NCI-H1930 (cell line): ENCODE measurements at regions not wholly inside any gene's neighbourhood (a gene's known extent, or its start where the extent isn't known, plus 50 kb on each side); places are given as distances from the start of the nearest gene placed in this dataset.

Experiments used
- DNase-seq, 2 experiments: peaks; one replicate each; lab custom pipeline; 2025; lab: John Stamatoyannopoulos, UW

GRCh38 chr11:115897707-115898106 lies 393.5 kb upstream of the CADM1 start:
- no peak for DNase-seq

- DNase-seq: no peak
These were observed 391.9 kb upstream of the CADM1 start for GRCh38 chr11:115896084-115896483.

GRCh38 chr11:115895594-115895993 lies 391.4 kb upstream of the CADM1 start:
- no peak for DNase-seq

GRCh38 chr11:115894176-115894575 lies 390.0 kb upstream of the CADM1 start:
- DNase-seq: no peak

GRCh38 chr11:115893461-115894099 lies 389.4 kb upstream of the CADM1 start:
- no peak for DNase-seq

- DNase-seq: no peak
These were observed 387.8 kb upstream of the CADM1 start for GRCh38 chr11:115892016-115892415.

- no peak for DNase-seq
These were observed 387.4 kb upstream of the CADM1 start for GRCh38 chr11:115891581-115891980.

GRCh38 chr11:115890500-115890899 lies 386.3 kb upstream of the CADM1 start:
- no peak for DNase-seq

GRCh38 chr11:115889712-115890111 lies 385.5 kb upstream of the CADM1 start:
- DNase-seq: no peak

- no peak for DNase-seq
These were observed 383.5 kb upstream of the CADM1 start for GRCh38 chr11:115887727-115888126.

GRCh38 chr11:115887316-115887715 lies 383.1 kb upstream of the CADM1 start:
- no peak for DNase-seq

GRCh38 chr11:115886422-115886733 lies 382.2 kb upstream of the CADM1 start:
- DNase-seq: no peak

GRCh38 chr11:115885535-115886421 lies 381.6 kb upstream of the CADM1 start:
- DNase-seq: no peak

GRCh38 chr11:115884800-115885534 lies 380.8 kb upstream of the CADM1 start:
- no peak for DNase-seq

- DNase-seq: no peak
These were observed 370.6 kb upstream of the CADM1 start for GRCh38 chr11:115874843-115875242.

- DNase-seq: no peak
These were observed 369.6 kb upstream of the CADM1 start for GRCh38 chr11:115873813-115874212.

GRCh38 chr11:115872416-115872815 lies 368.2 kb upstream of the CADM1 start:
- no peak for DNase-seq

GRCh38 chr11:115871161-115871760 lies 367.0 kb upstream of the CADM1 start:
- DNase-seq: no peak

GRCh38 chr11:115869780-115870431 lies 365.7 kb upstream of the CADM1 start:
- no peak for DNase-seq

- DNase-seq: no peak
These were observed 364.9 kb upstream of the CADM1 start for GRCh38 chr11:115869131-115869530.

GRCh38 chr11:115860246-115860645 lies 356.0 kb upstream of the CADM1 start:
- DNase-seq: no peak

GRCh38 chr11:115848611-115849010 lies 344.4 kb upstream of the CADM1 start:
- DNase-seq: no peak
